Liver (tissue), 8 donors: ENCODE measurements at regions not wholly inside any gene's neighbourhood (a gene's known extent, or its start where the extent isn't known, plus 50 kb on each side); places are given as distances from the start of the nearest gene placed in this dataset.
A peak's percentile ranks its signal among the peaks of the same experiment; 100 is the strongest.

Experiments used
- DNase-seq: peaks from one replicate; pipeline ENCODE4 v3.0.0-alpha.2; 2017; ENCODE audit warnings: low spot score
- H3K27ac ChIP-seq, 2 donors: one replicate each; pipeline ENCODE4 v1.7.0; 2013; ENCODE audit warnings: inconsistent platforms in 2 of 2, low read length in 2 of 2, control low read depth in 1 of 2, low read depth in 1 of 2, mild to moderate bottlenecking in 1 of 2
- H3K27me3 ChIP-seq, 4 donors: one replicate each; pipeline versions ENCODE4 v1.6.1 to v1.7.0; 2013; ENCODE audit warnings: low read length in 3 of 4, inconsistent platforms in 1 of 4, mild to moderate bottlenecking in 1 of 4, moderate library complexity in 1 of 4; ENCODE audit not compliant: control insufficient read depth in 4 of 4, insufficient read depth in 4 of 4
- H3K36me3 ChIP-seq, 4 donors: one replicate each; pipeline versions ENCODE4 v1.6.1 to v1.7.0; 2013; ENCODE audit warnings: low read length in 3 of 4, mild to moderate bottlenecking in 3 of 4, low read depth in 1 of 4, moderate library complexity in 1 of 4; ENCODE audit not compliant: control insufficient read depth in 4 of 4, insufficient read depth in 3 of 4
- H3K4me1 ChIP-seq, 4 donors: one replicate each; pipeline versions ENCODE4 v1.6.1 to v1.7.0; 2013; ENCODE audit warnings: low read length in 3 of 4, mild to moderate bottlenecking in 3 of 4, moderate library complexity in 1 of 4; ENCODE audit not compliant: control insufficient read depth in 4 of 4, insufficient read depth in 4 of 4
- H3K4me3 ChIP-seq, 3 donors: one replicate each; pipeline versions ENCODE4 v1.6.1 to v1.7.0; 2013; ENCODE audit warnings: low read length in 3 of 3, control low read depth in 1 of 3, low read depth in 1 of 3, mild to moderate bottlenecking in 1 of 3
- H3K9ac ChIP-seq, 2 donors: one replicate each; pipeline ENCODE4 v1.7.0; 2013; ENCODE audit warnings: low read length in 2 of 2, mild to moderate bottlenecking in 2 of 2, moderate library complexity in 2 of 2, control low read depth in 1 of 2, low read depth in 1 of 2
- H3K9me3 ChIP-seq, 4 donors: one replicate each; pipeline versions ENCODE4 v1.6.1 to v1.7.0; 2013; ENCODE audit warnings: low read length in 3 of 4; ENCODE audit not compliant: control insufficient read depth in 4 of 4
- EGR1 ChIP-seq, 2 donors: IDR thresholded peaks; 2 replicates each; pipeline ENCODE4 v1.6.1; 2016 to 2018; ENCODE audit warnings: antibody characterized with exemption in 2 of 2, low read depth in 2 of 2
- FOXA1 ChIP-seq: IDR thresholded peaks from 2 replicates; pipeline ENCODE4 v1.6.1; 2016; ENCODE audit warnings: antibody characterized with exemption
- FOXA2 ChIP-seq: IDR thresholded peaks from 2 replicates; pipeline ENCODE4 v1.6.1; 2016; ENCODE audit warnings: antibody characterized with exemption
- GABPA ChIP-seq, 2 donors: IDR thresholded peaks in 1 of 2; conservative IDR thresholded peaks in 1 of 2; 2 replicates each; pipeline ENCODE4 v1.6.1; 2016; ENCODE audit warnings: antibody characterized with exemption in 2 of 2, mild to moderate bottlenecking in 1 of 2, moderate library complexity in 1 of 2
- HNF4G ChIP-seq: IDR thresholded peaks from 2 replicates; pipeline ENCODE4 v1.6.1; 2016; ENCODE audit warnings: antibody characterized with exemption
- JUND ChIP-seq, 2 donors: IDR thresholded peaks; 2 replicates each; pipeline ENCODE4 v1.6.1; 2016; ENCODE audit warnings: antibody characterized with exemption in 2 of 2
- RAD21 ChIP-seq, 2 donors: IDR thresholded peaks; 2 replicates each; pipeline ENCODE4 v1.6.1; 2016; ENCODE audit warnings: antibody characterized with exemption in 2 of 2, mild to moderate bottlenecking in 2 of 2
- RXRA ChIP-seq, 2 donors: IDR thresholded peaks; 2 replicates each; pipeline ENCODE4 v1.6.1; 2017 to 2018; ENCODE audit warnings: antibody characterized with exemption in 2 of 2, mild to moderate bottlenecking in 1 of 2
- SP1 ChIP-seq: IDR thresholded peaks from 2 replicates; pipeline ENCODE4 v1.6.1; 2018; ENCODE audit warnings: antibody characterized with exemption, mild to moderate bottlenecking
- TAF1 ChIP-seq: conservative IDR thresholded peaks from 2 replicates; pipeline ENCODE4 v1.6.1; 2016; ENCODE audit warnings: antibody characterized with exemption, mild to moderate bottlenecking
- YY1 ChIP-seq: IDR thresholded peaks from 2 replicates; pipeline ENCODE4 v1.6.1; 2016; ENCODE audit warnings: antibody characterized with exemption, mild to moderate bottlenecking
- WGBS: extraction: QIAGEN DNeasy Blood & Tissue Kit; methylation state at CpG from one replicate; pipeline ENCODE4 v1.1.7; 2013; 5-methylcytosine and 5-hydroxymethylcytosine counted together
- TF ChIP-seq, protein P1 (sequence below): IDR thresholded peaks from 2 replicates; pipeline ENCODE4 v1.6.1; 2016; ENCODE audit warnings: antibody characterized with exemption
- TF ChIP-seq, protein P2 (sequence below): IDR thresholded peaks from 2 replicates; pipeline ENCODE4 v1.6.1; 2016; ENCODE audit warnings: antibody characterized with exemption
- TF ChIP-seq, protein P3 (sequence below): fragments of 150-350 bp; IDR thresholded peaks from 2 replicates; pipeline ENCODE4 v1.5.1; 2017; ENCODE audit warnings: improper control_type of control experiment, low read depth, low read length; ENCODE audit not compliant: missing input control
- TF ChIP-seq, protein P4 (sequence below): IDR thresholded peaks from 2 replicates; pipeline ENCODE4 v1.6.1; 2016; ENCODE audit warnings: antibody characterized with exemption
- TF ChIP-seq, protein P5 (sequence below): IDR thresholded peaks from 2 replicates; pipeline ENCODE4 v1.6.1; 2016; ENCODE audit warnings: antibody characterized with exemption, mild to moderate bottlenecking
- donor health status: healthy.
- donor health status: healthy.
- donor health status: healthy.
- donor health status: healthy.
- donor health status: healthy.

DNA sequence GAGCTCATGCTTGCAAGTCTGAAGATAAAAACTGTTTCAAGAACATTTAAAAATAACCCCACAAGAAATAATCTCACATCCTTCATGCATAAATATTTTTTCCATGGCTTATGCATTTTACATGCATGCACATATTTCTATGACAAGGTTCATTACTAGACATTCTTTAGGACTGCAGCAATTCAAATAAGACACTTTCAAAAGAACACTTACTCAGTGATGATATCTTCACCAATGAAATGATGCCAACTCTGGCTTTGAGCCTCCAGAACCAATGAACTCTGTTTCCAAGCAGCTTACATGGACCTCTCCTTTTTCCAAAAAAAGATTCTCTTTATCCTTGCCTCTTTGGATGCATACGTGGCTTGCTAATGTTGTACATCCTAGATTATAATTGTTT is 279.9 kb downstream of the ADAM29 start:
- Histone ChIP-seq H3K27me3 (no peaks in the 10 kb centered on the region), H3K4me1 (no peaks in the 10 kb centered on the region), H3K9me3 (no peaks in the 10 kb centered on the region), H3K36me3 (no peaks in the 10 kb centered on the region), H3K9ac (no peak overlapping the region), H3K4me3 (no peak overlapping the region), H3K27ac (no peak overlapping the region)
- TF ChIP-seq TAF1 (no peak), SP1 (no peak), RAD21 (IDR thresholded peaks at IDR 0.05) (no peak), HNF4G (no peak), JUND (IDR thresholded peaks at IDR 0.05) (no peak), EGR1 (IDR thresholded peaks at IDR 0.05; ENCODE audit: low read depth in 2 of 2) (no peak), RXRA (IDR thresholded peaks at IDR 0.05) (no peak), GABPA (IDR thresholded peaks at IDR 0.05 in 1 of 2, conservative IDR thresholded peaks at IDR 0.05 in 1 of 2) (no peak), FOXA1 (no peak), YY1 (no peak), FOXA2 (no peak)
- TF ChIP-seq, protein P1, sequence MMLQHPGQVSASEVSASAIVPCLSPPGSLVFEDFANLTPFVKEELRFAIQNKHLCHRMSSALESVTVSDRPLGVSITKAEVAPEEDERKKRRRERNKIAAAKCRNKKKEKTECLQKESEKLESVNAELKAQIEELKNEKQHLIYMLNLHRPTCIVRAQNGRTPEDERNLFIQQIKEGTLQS = no peak
- TF ChIP-seq, protein P2, sequence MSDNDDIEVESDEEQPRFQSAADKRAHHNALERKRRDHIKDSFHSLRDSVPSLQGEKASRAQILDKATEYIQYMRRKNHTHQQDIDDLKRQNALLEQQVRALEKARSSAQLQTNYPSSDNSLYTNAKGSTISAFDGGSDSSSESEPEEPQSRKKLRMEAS = no peak
- TF ChIP-seq, protein P3, sequence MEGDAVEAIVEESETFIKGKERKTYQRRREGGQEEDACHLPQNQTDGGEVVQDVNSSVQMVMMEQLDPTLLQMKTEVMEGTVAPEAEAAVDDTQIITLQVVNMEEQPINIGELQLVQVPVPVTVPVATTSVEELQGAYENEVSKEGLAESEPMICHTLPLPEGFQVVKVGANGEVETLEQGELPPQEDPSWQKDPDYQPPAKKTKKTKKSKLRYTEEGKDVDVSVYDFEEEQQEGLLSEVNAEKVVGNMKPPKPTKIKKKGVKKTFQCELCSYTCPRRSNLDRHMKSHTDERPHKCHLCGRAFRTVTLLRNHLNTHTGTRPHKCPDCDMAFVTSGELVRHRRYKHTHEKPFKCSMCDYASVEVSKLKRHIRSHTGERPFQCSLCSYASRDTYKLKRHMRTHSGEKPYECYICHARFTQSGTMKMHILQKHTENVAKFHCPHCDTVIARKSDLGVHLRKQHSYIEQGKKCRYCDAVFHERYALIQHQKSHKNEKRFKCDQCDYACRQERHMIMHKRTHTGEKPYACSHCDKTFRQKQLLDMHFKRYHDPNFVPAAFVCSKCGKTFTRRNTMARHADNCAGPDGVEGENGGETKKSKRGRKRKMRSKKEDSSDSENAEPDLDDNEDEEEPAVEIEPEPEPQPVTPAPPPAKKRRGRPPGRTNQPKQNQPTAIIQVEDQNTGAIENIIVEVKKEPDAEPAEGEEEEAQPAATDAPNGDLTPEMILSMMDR = no peak
- TF ChIP-seq, protein P4, sequence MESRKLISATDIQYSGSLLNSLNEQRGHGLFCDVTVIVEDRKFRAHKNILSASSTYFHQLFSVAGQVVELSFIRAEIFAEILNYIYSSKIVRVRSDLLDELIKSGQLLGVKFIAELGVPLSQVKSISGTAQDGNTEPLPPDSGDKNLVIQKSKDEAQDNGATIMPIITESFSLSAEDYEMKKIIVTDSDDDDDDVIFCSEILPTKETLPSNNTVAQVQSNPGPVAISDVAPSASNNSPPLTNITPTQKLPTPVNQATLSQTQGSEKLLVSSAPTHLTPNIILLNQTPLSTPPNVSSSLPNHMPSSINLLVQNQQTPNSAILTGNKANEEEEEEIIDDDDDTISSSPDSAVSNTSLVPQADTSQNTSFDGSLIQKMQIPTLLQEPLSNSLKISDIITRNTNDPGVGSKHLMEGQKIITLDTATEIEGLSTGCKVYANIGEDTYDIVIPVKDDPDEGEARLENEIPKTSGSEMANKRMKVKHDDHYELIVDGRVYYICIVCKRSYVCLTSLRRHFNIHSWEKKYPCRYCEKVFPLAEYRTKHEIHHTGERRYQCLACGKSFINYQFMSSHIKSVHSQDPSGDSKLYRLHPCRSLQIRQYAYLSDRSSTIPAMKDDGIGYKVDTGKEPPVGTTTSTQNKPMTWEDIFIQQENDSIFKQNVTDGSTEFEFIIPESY = no peak
- TF ChIP-seq, protein P5, sequence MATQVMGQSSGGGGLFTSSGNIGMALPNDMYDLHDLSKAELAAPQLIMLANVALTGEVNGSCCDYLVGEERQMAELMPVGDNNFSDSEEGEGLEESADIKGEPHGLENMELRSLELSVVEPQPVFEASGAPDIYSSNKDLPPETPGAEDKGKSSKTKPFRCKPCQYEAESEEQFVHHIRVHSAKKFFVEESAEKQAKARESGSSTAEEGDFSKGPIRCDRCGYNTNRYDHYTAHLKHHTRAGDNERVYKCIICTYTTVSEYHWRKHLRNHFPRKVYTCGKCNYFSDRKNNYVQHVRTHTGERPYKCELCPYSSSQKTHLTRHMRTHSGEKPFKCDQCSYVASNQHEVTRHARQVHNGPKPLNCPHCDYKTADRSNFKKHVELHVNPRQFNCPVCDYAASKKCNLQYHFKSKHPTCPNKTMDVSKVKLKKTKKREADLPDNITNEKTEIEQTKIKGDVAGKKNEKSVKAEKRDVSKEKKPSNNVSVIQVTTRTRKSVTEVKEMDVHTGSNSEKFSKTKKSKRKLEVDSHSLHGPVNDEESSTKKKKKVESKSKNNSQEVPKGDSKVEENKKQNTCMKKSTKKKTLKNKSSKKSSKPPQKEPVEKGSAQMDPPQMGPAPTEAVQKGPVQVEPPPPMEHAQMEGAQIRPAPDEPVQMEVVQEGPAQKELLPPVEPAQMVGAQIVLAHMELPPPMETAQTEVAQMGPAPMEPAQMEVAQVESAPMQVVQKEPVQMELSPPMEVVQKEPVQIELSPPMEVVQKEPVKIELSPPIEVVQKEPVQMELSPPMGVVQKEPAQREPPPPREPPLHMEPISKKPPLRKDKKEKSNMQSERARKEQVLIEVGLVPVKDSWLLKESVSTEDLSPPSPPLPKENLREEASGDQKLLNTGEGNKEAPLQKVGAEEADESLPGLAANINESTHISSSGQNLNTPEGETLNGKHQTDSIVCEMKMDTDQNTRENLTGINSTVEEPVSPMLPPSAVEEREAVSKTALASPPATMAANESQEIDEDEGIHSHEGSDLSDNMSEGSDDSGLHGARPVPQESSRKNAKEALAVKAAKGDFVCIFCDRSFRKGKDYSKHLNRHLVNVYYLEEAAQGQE = no peak
- no peak for DNase-seq
- WGBS = 60% methylated on average over 1 of the region's 1 CpG

DNA sequence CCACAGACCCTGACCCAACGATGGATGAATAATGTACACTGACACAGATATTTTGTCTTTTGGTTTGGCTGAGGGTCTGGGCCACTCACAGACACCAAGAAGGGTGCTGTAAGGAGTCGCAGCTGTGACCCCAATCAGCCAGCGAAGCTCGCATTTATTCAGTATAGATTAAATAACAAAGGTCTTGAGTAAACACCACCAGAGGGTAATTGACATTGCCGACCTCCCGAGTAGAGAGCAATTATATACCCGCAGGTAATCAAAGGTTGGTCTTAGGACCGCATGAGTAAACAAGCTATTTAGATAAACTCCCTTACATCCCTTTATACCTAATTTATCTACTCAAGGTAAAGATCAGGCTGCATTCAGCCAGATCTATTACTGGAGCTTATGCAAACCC is 297.1 kb downstream of the ADAM29 start:
- peaks cover 5 to 32% (median 20%) of the 10 kb centered on the region in 4 donors for H3K9me3 ChIP-seq
- no peaks in the 10 kb centered on the region for H3K27me3 ChIP-seq
- H3K4me1 ChIP-seq = no peaks in the 10 kb centered on the region
- DNase-seq = no peak
- no peak for TF ChIP-seq FOXA2
- TF ChIP-seq, protein P5 = no peak
- no peak for TF ChIP-seq FOXA1
- peak overlapping the region in 1 of 3 donors; percentile 23 for H3K4me3 ChIP-seq
- no peak overlapping the region for H3K9ac ChIP-seq
- 74% methylated on average over 8 of the region's 8 CpGs for WGBS
- H3K27ac ChIP-seq = no peak overlapping the region
- no peaks in the 10 kb centered on the region for H3K36me3 ChIP-seq
